ENCODE measurements at regions not wholly inside any gene's neighbourhood (a gene's known extent, or its start where the extent isn't known, plus 50 kb on each side); places are given as distances from the start of the nearest gene placed in this dataset.

- Mint-ChIP-seq H3K27me3 (ENCODE audit: low read depth) (no peaks in the 10 kb centered on the region), H3K4me3 (ENCODE audit: low read depth) (no peak overlapping the region), H3K9me3 (peaks cover 11% of the 10 kb centered on the region), H3K27ac (no peak overlapping the region), H3K4me1 (ENCODE audit: low read depth) (no peaks in the 10 kb centered on the region), H3K36me3 (ENCODE audit: low read depth) (no peaks in the 10 kb centered on the region)
- no peak for DNase-seq (ENCODE audit: low spot score)
- intact Hi-C loops (cut with micrococcal nuclease), result no loop called here
Measured at GRCh38 chr21:27425574-27425973, 458.7 kb upstream of the ADAMTS5 start.

- Mint-ChIP-seq H3K27ac (no peak overlapping the region), H3K4me3 (ENCODE audit: low read depth) (no peak overlapping the region), H3K9me3 (peaks cover 11% of the 10 kb centered on the region), H3K36me3 (ENCODE audit: low read depth) (no peaks in the 10 kb centered on the region), H3K4me1 (ENCODE audit: low read depth) (no peaks in the 10 kb centered on the region), H3K27me3 (ENCODE audit: low read depth) (no peaks in the 10 kb centered on the region)
- intact Hi-C loops (cut with micrococcal nuclease), result no loop called here
- DNase-seq (ENCODE audit: low spot score), result no peak
Measured at GRCh38 chr21:27425172-27425571, 458.3 kb upstream of the ADAMTS5 start.

GRCh38 chr21:27424601-27425000, 457.7 kb upstream of the ADAMTS5 start:
- Mint-ChIP-seq H3K4me1 (ENCODE audit: low read depth) (no peaks in the 10 kb centered on the region), H3K9me3 (peaks cover 11% of the 10 kb centered on the region), H3K27me3 (ENCODE audit: low read depth) (no peaks in the 10 kb centered on the region), H3K27ac (no peak overlapping the region), H3K36me3 (ENCODE audit: low read depth) (no peaks in the 10 kb centered on the region), H3K4me3 (ENCODE audit: low read depth) (no peak overlapping the region)
- intact Hi-C loops (cut with micrococcal nuclease), result no loop called here
- no peak for DNase-seq (ENCODE audit: low spot score)

GRCh38 chr21:27423906-27424595, 457.2 kb upstream of the ADAMTS5 start:
- H3K27me3 Mint-ChIP-seq (ENCODE audit: low read depth), result no peaks in the 10 kb centered on the region
- H3K9me3 Mint-ChIP-seq, result peaks cover 11% of the 10 kb centered on the region
- H3K27ac Mint-ChIP-seq, result no peak overlapping the region
- no peak for DNase-seq (ENCODE audit: low spot score)
- intact Hi-C loops (cut with micrococcal nuclease), result no loop called here
- H3K4me3 Mint-ChIP-seq (ENCODE audit: low read depth), result no peak overlapping the region
- H3K36me3 Mint-ChIP-seq (ENCODE audit: low read depth), result no peaks in the 10 kb centered on the region
- no peaks in the 10 kb centered on the region for H3K4me1 Mint-ChIP-seq (ENCODE audit: low read depth)

GRCh38 chr21:27423038-27423437, 456.1 kb upstream of the ADAMTS5 start:
- intact Hi-C loops (cut with micrococcal nuclease), result no loop called here
- no peaks in the 10 kb centered on the region for H3K27me3 Mint-ChIP-seq (ENCODE audit: low read depth)
- peaks cover 11% of the 10 kb centered on the region for H3K9me3 Mint-ChIP-seq
- H3K27ac Mint-ChIP-seq, result no peak overlapping the region
- no peaks in the 10 kb centered on the region for H3K36me3 Mint-ChIP-seq (ENCODE audit: low read depth)
- H3K4me1 Mint-ChIP-seq (ENCODE audit: low read depth), result no peaks in the 10 kb centered on the region
- H3K4me3 Mint-ChIP-seq (ENCODE audit: low read depth), result no peak overlapping the region
- DNase-seq (ENCODE audit: low spot score), result no peak

- intact Hi-C loops (cut with micrococcal nuclease), result no loop called here
- H3K27me3 Mint-ChIP-seq (ENCODE audit: low read depth), result no peaks in the 10 kb centered on the region
- no peak for DNase-seq (ENCODE audit: low spot score)
- H3K9me3 Mint-ChIP-seq, result peaks cover 9% of the 10 kb centered on the region
- no peaks in the 10 kb centered on the region for H3K36me3 Mint-ChIP-seq (ENCODE audit: low read depth)
- H3K4me1 Mint-ChIP-seq (ENCODE audit: low read depth), result no peaks in the 10 kb centered on the region
- no peak overlapping the region for H3K27ac Mint-ChIP-seq
- H3K4me3 Mint-ChIP-seq (ENCODE audit: low read depth), result no peak overlapping the region
Measured at GRCh38 chr21:27422435-27422834, 455.5 kb upstream of the ADAMTS5 start.

- peaks cover 11% of the 10 kb centered on the region for H3K9me3 Mint-ChIP-seq
Measured at GRCh38 chr21:27421654-27422053, 454.8 kb upstream of the ADAMTS5 start.

GRCh38 chr21:27419153-27419552, 452.3 kb upstream of the ADAMTS5 start:
- intact Hi-C loops (cut with micrococcal nuclease), result no loop called here
- no peak overlapping the region for H3K4me3 Mint-ChIP-seq (ENCODE audit: low read depth)
- H3K27ac Mint-ChIP-seq, result no peak overlapping the region
- H3K4me1 Mint-ChIP-seq (ENCODE audit: low read depth), result no peaks in the 10 kb centered on the region
- DNase-seq (ENCODE audit: low spot score), result no peak
- H3K36me3 Mint-ChIP-seq (ENCODE audit: low read depth), result no peaks in the 10 kb centered on the region
- no peaks in the 10 kb centered on the region for H3K27me3 Mint-ChIP-seq (ENCODE audit: low read depth)
- peaks cover 21% of the 10 kb centered on the region for H3K9me3 Mint-ChIP-seq

More at GRCh38 chr21:27421654-27422053, 454.8 kb upstream of the ADAMTS5 start:
- DNase-seq (ENCODE audit: low spot score), result no peak
- Mint-ChIP-seq H3K27ac (no peak overlapping the region), H3K36me3 (ENCODE audit: low read depth) (no peaks in the 10 kb centered on the region), H3K4me1 (ENCODE audit: low read depth) (no peaks in the 10 kb centered on the region), H3K27me3 (ENCODE audit: low read depth) (no peaks in the 10 kb centered on the region), H3K4me3 (ENCODE audit: low read depth) (no peak overlapping the region)
- intact Hi-C loops (cut with micrococcal nuclease), result no loop called here

- Mint-ChIP-seq H3K4me3 (ENCODE audit: low read depth) (no peak overlapping the region), H3K36me3 (ENCODE audit: low read depth) (no peaks in the 10 kb centered on the region), H3K27me3 (ENCODE audit: low read depth) (no peaks in the 10 kb centered on the region), H3K9me3 (peaks cover 23% of the 10 kb centered on the region), H3K27ac (no peak overlapping the region), H3K4me1 (ENCODE audit: low read depth) (no peaks in the 10 kb centered on the region)
- intact Hi-C loops (cut with micrococcal nuclease), result no loop called here
- DNase-seq (ENCODE audit: low spot score), result no peak
Measured at GRCh38 chr21:27418346-27418745, 451.5 kb upstream of the ADAMTS5 start.

- no peak for DNase-seq (ENCODE audit: low spot score)
- Mint-ChIP-seq H3K36me3 (ENCODE audit: low read depth) (no peaks in the 10 kb centered on the region), H3K9me3 (peaks cover 29% of the 10 kb centered on the region), H3K4me1 (ENCODE audit: low read depth) (no peaks in the 10 kb centered on the region), H3K4me3 (ENCODE audit: low read depth) (no peak overlapping the region), H3K27me3 (ENCODE audit: low read depth) (no peaks in the 10 kb centered on the region), H3K27ac (no peak overlapping the region)
- intact Hi-C loops (cut with micrococcal nuclease), result no loop called here
Measured at GRCh38 chr21:27412530-27412929, 445.6 kb upstream of the ADAMTS5 start.

- H3K27me3 Mint-ChIP-seq (ENCODE audit: low read depth), result no peaks in the 10 kb centered on the region
- H3K27ac Mint-ChIP-seq, result no peak overlapping the region
- peaks cover 11% of the 10 kb centered on the region for H3K9me3 Mint-ChIP-seq
- intact Hi-C loops (cut with micrococcal nuclease), result no loop called here
- no peak overlapping the region for H3K4me3 Mint-ChIP-seq (ENCODE audit: low read depth)
- DNase-seq (ENCODE audit: low spot score), result no peak
- H3K36me3 Mint-ChIP-seq (ENCODE audit: low read depth), result no peaks in the 10 kb centered on the region
- H3K4me1 Mint-ChIP-seq (ENCODE audit: low read depth), result no peaks in the 10 kb centered on the region
Measured at GRCh38 chr21:27408826-27409225, 441.9 kb upstream of the ADAMTS5 start.

- H3K27ac Mint-ChIP-seq, result no peak overlapping the region
- H3K4me1 Mint-ChIP-seq (ENCODE audit: low read depth), result no peaks in the 10 kb centered on the region
- no peaks in the 10 kb centered on the region for H3K36me3 Mint-ChIP-seq (ENCODE audit: low read depth)
- no peak overlapping the region for H3K4me3 Mint-ChIP-seq (ENCODE audit: low read depth)
- no peak for DNase-seq (ENCODE audit: low spot score)
- H3K27me3 Mint-ChIP-seq (ENCODE audit: low read depth), result no peaks in the 10 kb centered on the region
- intact Hi-C loops (cut with micrococcal nuclease), result no loop called here
- H3K9me3 Mint-ChIP-seq, result peaks cover 11% of the 10 kb centered on the region
Measured at GRCh38 chr21:27407271-27407670, 440.4 kb upstream of the ADAMTS5 start.

GRCh38 chr21:27406300-27407009, 439.6 kb upstream of the ADAMTS5 start:
- Mint-ChIP-seq H3K27me3 (ENCODE audit: low read depth) (no peaks in the 10 kb centered on the region), H3K27ac (no peak overlapping the region), H3K36me3 (ENCODE audit: low read depth) (no peaks in the 10 kb centered on the region), H3K4me1 (ENCODE audit: low read depth) (no peaks in the 10 kb centered on the region), H3K9me3 (peaks cover 11% of the 10 kb centered on the region), H3K4me3 (ENCODE audit: low read depth) (no peak overlapping the region)
- no peak for DNase-seq (ENCODE audit: low spot score)
- intact Hi-C loops (cut with micrococcal nuclease), result no loop called here
